SK-N-SH (cell line): ENCODE measurements at regions not wholly inside any gene's neighbourhood (a gene's known extent, or its start where the extent isn't known, plus 50 kb on each side); places are given as distances from the start of the nearest gene placed in this dataset.

ENCODE experiments used
- CTCF ChIA-PET: fragments of 300-600, 350-600 bp; formaldehyde crosslinking; extraction: SDS; loops from one replicate; lab custom pipeline; 2021; lab: Yijun Ruan, JAX
- POLR2A ChIA-PET: fragments of 350-600 bp; sonication (Branson Sonifier 250); formaldehyde crosslinking; extraction: SDS; loops from one replicate; lab custom pipeline; 2020; ENCODE audit warnings: antibody characterized with exemption, inconsistent platforms; lab: Yijun Ruan, JAX
- DNase-seq: peaks from one replicate; pipeline ENCODE4 v3.0.0; 2012
- H2AFZ ChIP-seq: fragments of 200-600 bp; sonication (generic); 2 replicates; pipeline ENCODE4 v1.8.1; 2016; ENCODE audit warnings: antibody characterized with exemption, mild to moderate bottlenecking, low read depth
- H3F3A ChIP-seq: fragments of 200-600 bp; sonication (generic); replicated peaks from 2 replicates; pipeline ENCODE3; 2016; ENCODE audit warnings: antibody characterized with exemption, mild to moderate bottlenecking; ENCODE audit not compliant: insufficient read depth
- H3K27ac ChIP-seq, 2 experiments: fragments of 200-500 bp in 1 of 2; fragments of 200-600 bp in 1 of 2; sonication (Bioruptor generic) in 1 of 2; sonication (generic), shearing (Covaris generic) in 1 of 2; 2 replicates each; pipeline versions ENCODE4 v1.5.1 to v1.6.1; 2014 to 2016; ENCODE audit warnings: low read depth in 2 of 2, inconsistent platforms in 1 of 2, low read length in 1 of 2, mild to moderate bottlenecking in 1 of 2, mixed read lengths in 1 of 2
- H3K27me3 ChIP-seq: fragments of 200-600 bp; sonication (generic), shearing (Covaris generic); 2 replicates; pipeline ENCODE4 v1.6.1; 2016; ENCODE audit warnings: mixed run types; ENCODE audit not compliant: insufficient read depth
- H3K36me3 ChIP-seq, 2 experiments: fragments of 200-500 bp in 1 of 2; fragments of 200-600 bp in 1 of 2; sonication (Bioruptor generic) in 1 of 2; sonication (generic) in 1 of 2; replicated peaks in 1 of 2; 2 replicates each; pipeline versions ENCODE3 to v1.5.1; 2014 to 2016; ENCODE audit warnings: low read length in 1 of 2, mild to moderate bottlenecking in 1 of 2; ENCODE audit not compliant: insufficient read depth in 2 of 2, control insufficient read depth in 1 of 2
- H3K4me1 ChIP-seq, 2 experiments: fragments of 200-500 bp in 1 of 2; fragments of 200-600 bp in 1 of 2; sonication (Bioruptor generic) in 1 of 2; sonication (generic), shearing (Covaris generic) in 1 of 2; 2 replicates each; pipeline versions ENCODE4 v1.5.1 to v1.6.1; 2014 to 2016; ENCODE audit warnings: low read depth in 1 of 2, low read length in 1 of 2, mixed run types in 1 of 2; ENCODE audit not compliant: insufficient read depth in 2 of 2, control insufficient read depth in 1 of 2
- H3K4me2 ChIP-seq: fragments of 200-600 bp; sonication (generic), shearing (Covaris generic); 2 replicates; pipeline ENCODE4 v1.6.1; 2017; ENCODE audit warnings: mixed run types
- H3K4me3 ChIP-seq, 2 experiments: fragments of 200-500 bp in 1 of 2; fragments of 200-600 bp in 1 of 2; sonication (Bioruptor generic) in 1 of 2; sonication (generic), shearing (Covaris generic) in 1 of 2; 2 replicates each; pipeline versions ENCODE4 v1.5.1 to v1.8.1; 2014 to 2016; ENCODE audit warnings: low read depth in 2 of 2, inconsistent platforms in 1 of 2, low read length in 1 of 2, mild to moderate bottlenecking in 1 of 2, mixed read lengths in 1 of 2, moderate library complexity in 1 of 2
- H3K79me2 ChIP-seq: fragments of 200-600 bp; sonication (generic); 2 replicates; pipeline ENCODE4 v1.8.1; 2017; ENCODE audit warnings: mild to moderate bottlenecking; ENCODE audit not compliant: insufficient read depth
- H3K9ac ChIP-seq: fragments of 200-600 bp; sonication (generic); 2 replicates; pipeline ENCODE4 v1.6.1; 2017; ENCODE audit warnings: mixed run types
- H3K9me2 ChIP-seq: fragments of 200-600 bp; sonication (generic); 2 replicates; pipeline ENCODE4 v1.6.1; 2017; ENCODE audit warnings: mixed run types
- H3K9me3 ChIP-seq: fragments of 200-600 bp; sonication (generic); 2 replicates; pipeline ENCODE4 v1.6.1; 2017; ENCODE audit warnings: mixed run types, mild to moderate bottlenecking, moderate library complexity
- H4K20me1 ChIP-seq: fragments of 200-600 bp; sonication (generic); 2 replicates; pipeline ENCODE4 v1.6.1; 2017; ENCODE audit warnings: mild to moderate bottlenecking, mixed run types; ENCODE audit not compliant: insufficient read depth
- FOSL2 ChIP-seq: IDR thresholded peaks from 2 replicates; pipeline ENCODE4 v1.4.0; 2012; ENCODE audit warnings: low read depth, mild to moderate bottlenecking, moderate library complexity, borderline replicate concordance
- FOXM1 ChIP-seq: IDR thresholded peaks from 2 replicates; pipeline ENCODE4 v1.4.0; 2012; ENCODE audit warnings: low read depth, mild to moderate bottlenecking
- GABPA ChIP-seq: IDR thresholded peaks from 2 replicates; pipeline ENCODE4 v1.4.0; 2012; ENCODE audit warnings: low read depth, mild to moderate bottlenecking
- MAX ChIP-seq: IDR thresholded peaks from 2 replicates; pipeline ENCODE4 v1.4.0; 2012; ENCODE audit warnings: low read depth
- PBX3 ChIP-seq: IDR thresholded peaks from 2 replicates; pipeline ENCODE4; 2012
- POLR2AphosphoS5 ChIP-seq: IDR thresholded peaks from 2 replicates; pipeline ENCODE4 v1.6.1; 2012; ENCODE audit warnings: low read depth, low read length
- RAD21 ChIP-seq: IDR thresholded peaks from 2 replicates; pipeline ENCODE4 v1.6.1; 2012; ENCODE audit warnings: mild to moderate bottlenecking, low read length
- SIN3A ChIP-seq: IDR thresholded peaks from 2 replicates; pipeline ENCODE4 v1.6.1; 2012; ENCODE audit warnings: low read depth, mild to moderate bottlenecking, low read length, moderate library complexity, borderline replicate concordance
- SMC3 ChIP-seq: IDR thresholded peaks from 2 replicates; pipeline ENCODE4 v1.6.1; 2012; ENCODE audit warnings: low read depth, low read length, improper control_type of control experiment
- TCF12 ChIP-seq: IDR thresholded peaks from 2 replicates; pipeline ENCODE4 v1.4.0; 2012
- TEAD4 ChIP-seq: IDR thresholded peaks from 2 replicates; pipeline ENCODE4 v1.4.0; 2012; ENCODE audit warnings: mild to moderate bottlenecking, borderline replicate concordance; ENCODE audit not compliant: insufficient read depth
- USF2 ChIP-seq: fragments of 150-350 bp; IDR thresholded peaks from 2 replicates; pipeline ENCODE4 v1.6.1; 2017; ENCODE audit warnings: antibody characterized with exemption, low read length, low read depth, borderline replicate concordance
- WGBS: methylation state at CpG from one replicate; pipeline ENCODE4 v1.1.6; 2017; ENCODE audit warnings: low lambda C conversion rate; 5-methylcytosine and 5-hydroxymethylcytosine counted together
- TF ChIP-seq, protein P1 (sequence below): IDR thresholded peaks from 2 replicates; pipeline ENCODE4 v1.4.0; 2012; ENCODE audit warnings: low read depth, borderline replicate concordance
- TF ChIP-seq, protein P2 (sequence below): IDR thresholded peaks from 2 replicates; pipeline ENCODE4 v1.4.0; 2012; ENCODE audit warnings: low read depth, borderline replicate concordance

DNA sequence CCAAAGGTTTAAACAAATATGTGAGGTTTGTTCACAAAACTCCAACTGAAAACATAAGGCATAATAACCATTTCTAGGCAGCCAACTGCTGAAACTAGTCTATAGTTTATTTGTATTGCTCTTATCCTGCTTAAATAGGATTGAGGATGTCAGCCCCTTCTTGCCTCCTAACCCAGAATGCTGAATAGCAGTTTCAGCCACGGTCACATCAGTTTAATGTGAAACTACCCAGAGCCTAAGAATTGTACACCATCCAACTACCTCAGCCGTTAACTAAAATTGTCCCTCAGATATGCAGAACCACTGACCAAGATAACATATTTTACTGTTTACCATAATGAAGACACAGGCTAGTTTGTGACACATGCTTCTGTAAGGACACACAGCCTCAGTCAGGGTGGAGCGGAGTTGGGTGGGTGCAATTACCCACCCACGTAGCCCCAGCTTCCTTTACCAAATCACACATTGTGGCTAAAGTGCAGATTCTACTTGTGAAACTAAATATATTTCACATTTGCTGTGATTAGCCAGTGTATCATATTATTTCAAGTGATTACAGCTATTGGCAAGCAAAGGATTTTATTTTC is 259.9 kb downstream of the EFNB2 start:
- no peaks in the 10 kb centered on the region for H3K9me3 ChIP-seq
- POLR2A ChIA-PET: no interaction called here
- TF ChIP-seq, protein P1, sequence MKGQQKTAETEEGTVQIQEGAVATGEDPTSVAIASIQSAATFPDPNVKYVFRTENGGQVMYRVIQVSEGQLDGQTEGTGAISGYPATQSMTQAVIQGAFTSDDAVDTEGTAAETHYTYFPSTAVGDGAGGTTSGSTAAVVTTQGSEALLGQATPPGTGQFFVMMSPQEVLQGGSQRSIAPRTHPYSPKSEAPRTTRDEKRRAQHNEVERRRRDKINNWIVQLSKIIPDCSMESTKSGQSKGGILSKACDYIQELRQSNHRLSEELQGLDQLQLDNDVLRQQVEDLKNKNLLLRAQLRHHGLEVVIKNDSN: no peak
- TF ChIP-seq RAD21: no peak
- no peak for TF ChIP-seq FOSL2
- no peak for TF ChIP-seq GABPA
- TF ChIP-seq POLR2AphosphoS5: no peak
- no peak for TF ChIP-seq USF2
- TF ChIP-seq FOXM1: no peak
- no peak for TF ChIP-seq SMC3
- no peak for TF ChIP-seq SIN3A
- no peak for TF ChIP-seq PBX3
- no peak for TF ChIP-seq TEAD4
- TF ChIP-seq MAX: no peak
- TF ChIP-seq, protein P2, sequence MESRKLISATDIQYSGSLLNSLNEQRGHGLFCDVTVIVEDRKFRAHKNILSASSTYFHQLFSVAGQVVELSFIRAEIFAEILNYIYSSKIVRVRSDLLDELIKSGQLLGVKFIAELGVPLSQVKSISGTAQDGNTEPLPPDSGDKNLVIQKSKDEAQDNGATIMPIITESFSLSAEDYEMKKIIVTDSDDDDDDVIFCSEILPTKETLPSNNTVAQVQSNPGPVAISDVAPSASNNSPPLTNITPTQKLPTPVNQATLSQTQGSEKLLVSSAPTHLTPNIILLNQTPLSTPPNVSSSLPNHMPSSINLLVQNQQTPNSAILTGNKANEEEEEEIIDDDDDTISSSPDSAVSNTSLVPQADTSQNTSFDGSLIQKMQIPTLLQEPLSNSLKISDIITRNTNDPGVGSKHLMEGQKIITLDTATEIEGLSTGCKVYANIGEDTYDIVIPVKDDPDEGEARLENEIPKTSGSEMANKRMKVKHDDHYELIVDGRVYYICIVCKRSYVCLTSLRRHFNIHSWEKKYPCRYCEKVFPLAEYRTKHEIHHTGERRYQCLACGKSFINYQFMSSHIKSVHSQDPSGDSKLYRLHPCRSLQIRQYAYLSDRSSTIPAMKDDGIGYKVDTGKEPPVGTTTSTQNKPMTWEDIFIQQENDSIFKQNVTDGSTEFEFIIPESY: no peak
- no peak for TF ChIP-seq TCF12
- TF ChIP-seq, all 33 proteins: peak for 0
- Histone ChIP-seq H4K20me1 (no peaks in the 10 kb centered on the region), H3K4me1 (peaks cover 0 to 7% of the 10 kb centered on the region in 2 experiments; a peak in 2 of 4 replicates), H2AFZ (no peak overlapping the region), H3K4me3 (no peak overlapping the region), H3K9me2 (no peaks in the 10 kb centered on the region), H3K9ac (no peak overlapping the region), H3K36me3 (no peaks in the 10 kb centered on the region), H3K79me2 (no peaks in the 10 kb centered on the region), H3K27ac (peak overlapping the region in 1 of 2 experiments; percentile 28; a peak in 2 of 4 replicates), H3K4me2 (no peak overlapping the region), H3K27me3 (no peaks in the 10 kb centered on the region), H3F3A (no peaks in the 10 kb centered on the region)
- CTCF ChIA-PET: interaction anchor here (0.9 to 1.4 kb wide), 2 partner anchors 9 to 36 kb away, joined by 3 to 4 read pairs; no protein-coding TSS in a partner anchor
- 70% methylated on average over 4 of the region's 4 CpGs for WGBS
- DNase-seq: no peak
